ENCODE measurements at regions not wholly inside any gene's neighbourhood (a gene's known extent, or its start where the extent isn't known, plus 50 kb on each side); places are given as distances from the start of the nearest gene placed in this dataset.

DNA sequence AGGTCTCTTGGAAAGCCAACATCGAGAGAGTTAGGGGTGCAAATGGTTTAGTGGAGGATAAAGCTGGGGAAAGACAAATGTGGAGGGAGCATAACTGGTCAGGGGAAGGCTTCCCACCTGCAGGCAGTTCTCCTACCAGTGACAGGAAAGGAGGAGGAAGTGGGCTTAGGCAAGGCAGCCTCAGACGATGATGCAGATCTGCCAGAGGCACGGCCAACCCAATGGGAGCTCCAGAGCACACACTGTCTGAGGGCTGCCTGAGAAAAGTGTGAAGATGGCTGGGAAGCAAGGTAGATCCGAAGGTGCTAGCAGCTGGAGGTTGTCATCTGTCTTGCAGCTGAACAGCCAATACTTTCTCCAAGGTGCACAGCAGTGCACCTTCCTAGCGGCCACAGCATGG lies 178.8 kb downstream of the C7orf25 start:
- Histone ChIP-seq H3K36me3 (ENCODE audit: control insufficient read depth, insufficient read depth, low read length) (no peaks in the 10 kb centered on the region), H3K9ac (ENCODE audit: insufficient read depth in 1 of 2, low read depth in 2 of 2, low read length in 2 of 2) (no peak overlapping the region), H3K4me2 (ENCODE audit: insufficient read depth, low read length) (no peak overlapping the region), H3K4me3 (no peak overlapping the region), H3K9me3 (replicated peaks; ENCODE audit: control insufficient read depth, insufficient read depth, low read depth, low read length) (no peaks in the 10 kb centered on the region), H4K20me1 (replicated peaks; ENCODE audit: control insufficient read depth, insufficient read depth, low read length) (no peaks in the 10 kb centered on the region), H3K9me1 (ENCODE audit: control insufficient read depth, insufficient read depth, low read length) (no peaks in the 10 kb centered on the region), H3K4me1 (replicated peaks in 1 of 2; ENCODE audit: control insufficient read depth in 2 of 2, insufficient read depth in 2 of 2, low read length in 2 of 2) (no peaks in the 10 kb centered on the region), H3K79me2 (ENCODE audit: control insufficient read depth, insufficient read depth, low read length) (no peaks in the 10 kb centered on the region), H3K27me3 (ENCODE audit: control insufficient read depth in 2 of 2, insufficient read depth in 2 of 2, low read length in 2 of 2) (0 out of 5 replicates have a peak, but pooled peaks cover 0 to 5% of the 10 kb centered on the region in 2 experiments), H2AFZ (ENCODE audit: low read depth, low read length) (no peak overlapping the region), H3K27ac (ENCODE audit: extremely low read depth, low read depth, low read length) (no peak overlapping the region)
- ChIA-PET POLR2A (no interaction called here), CTCF (ENCODE audit: low intra/inter-chr PET ratio) (no interaction called here)
- TF ChIP-seq ATF1 (CRISPR knock-in tag; IDR thresholded peaks at IDR 0.05) (no peak), ATF1 (tag; IDR thresholded peaks at IDR 0.05) (no peak), MTF1 (CRISPR knock-in tag; IDR thresholded peaks at IDR 0.05; ENCODE audit: borderline replicate concordance) (no peak), RBFOX2 (IDR thresholded peaks at IDR 0.05; ENCODE audit: low read depth, low read length) (no peak), GTF3C2 (IDR thresholded peaks at IDR 0.05; ENCODE audit: borderline replicate concordance, extremely low read depth, insufficient read length) (no peak), DDX20 (tag; IDR thresholded peaks at IDR 0.05; ENCODE audit: low read depth) (no peak)
- no peak for FAIRE-seq
- no TSS peak for BruUV-seq (replicated peaks)
- WGBS (ENCODE audit: insufficient coverage, low coverage, missing lambda C conversion rate), result 2% methylated on average over 5 of the region's 5 CpGs
- intact Hi-C loops (cut with micrococcal nuclease) (no loop called here), in situ Hi-C loops (cut with MboI) (no loop called here)
- no peak for DNase-seq (ENCODE audit: extremely low read depth in 1 of 4, low spot score in 3 of 4)
- ATAC-seq, result no peak

Data from K562 (cell line).